HFFc6 (cell line): ENCODE measurements at regions not wholly inside any gene's neighbourhood (a gene's known extent, or its start where the extent isn't known, plus 50 kb on each side); places are given as distances from the start of the nearest gene placed in this dataset.

Experiments
- DNase-seq: peaks from one replicate; pipeline ENCODE4 v3.0.0-alpha.2; 2018
- H3K27ac Mint-ChIP-seq: 2 replicates; pipeline ENCODE4 v1.8.0; 2020; ENCODE audit warnings: mild to moderate bottlenecking, mixed read lengths
- H3K27me3 Mint-ChIP-seq: 2 replicates; pipeline ENCODE4 v1.8.0; 2021; ENCODE audit warnings: mild to moderate bottlenecking, moderate library complexity, mixed read lengths; ENCODE audit not compliant: insufficient read depth
- H3K36me3 Mint-ChIP-seq: 2 replicates; pipeline ENCODE4 v1.8.0; 2021; ENCODE audit warnings: low read depth, mixed read lengths
- H3K4me1 Mint-ChIP-seq: 2 replicates; pipeline ENCODE4 v1.8.0; 2020; ENCODE audit warnings: low read depth, mixed read lengths
- H3K4me3 Mint-ChIP-seq: 2 replicates; pipeline ENCODE4 v1.8.0; 2020; ENCODE audit warnings: mild to moderate bottlenecking, moderate library complexity, mixed read lengths
- H3K9me3 Mint-ChIP-seq: 2 replicates; pipeline ENCODE4 v1.8.0; 2020; ENCODE audit warnings: mild to moderate bottlenecking, mixed read lengths
- CTCF ChIP-seq: fragments of 200-600 bp; sonication (generic); IDR thresholded peaks from 2 replicates; pipeline ENCODE4 v1.5.0; 2021; ENCODE audit warnings: antibody characterized with exemption, mild to moderate bottlenecking

- DNase-seq, result no peak
- H3K27ac Mint-ChIP-seq, result no peak overlapping the region
- no peaks in the 10 kb centered on the region for H3K9me3 Mint-ChIP-seq
- no peak for TF ChIP-seq CTCF
- no peak overlapping the region for H3K4me3 Mint-ChIP-seq
- no peaks in the 10 kb centered on the region for H3K4me1 Mint-ChIP-seq
- H3K27me3 Mint-ChIP-seq, result peaks cover 18% of the 10 kb centered on the region
- H3K36me3 Mint-ChIP-seq, result no peaks in the 10 kb centered on the region
Measured at GRCh38 chr4:38503689-38504395, 160.2 kb upstream of the KLF3 start.

GRCh38 chr4:38504396-38504715 is 159.6 kb upstream of the KLF3 start:
- no peak for DNase-seq
- TF ChIP-seq CTCF, result no peak
- no peak overlapping the region for H3K4me3 Mint-ChIP-seq
- no peaks in the 10 kb centered on the region for H3K9me3 Mint-ChIP-seq
- H3K4me1 Mint-ChIP-seq, result no peaks in the 10 kb centered on the region
- H3K27me3 Mint-ChIP-seq, result peaks cover 15% of the 10 kb centered on the region
- no peaks in the 10 kb centered on the region for H3K36me3 Mint-ChIP-seq
- H3K27ac Mint-ChIP-seq, result no peak overlapping the region

GRCh38 chr4:38509551-38509950 is 154.4 kb upstream of the KLF3 start:
- H3K4me1 Mint-ChIP-seq, result no peaks in the 10 kb centered on the region
- no peak overlapping the region for H3K27ac Mint-ChIP-seq
- no peak overlapping the region for H3K4me3 Mint-ChIP-seq
- no peak for TF ChIP-seq CTCF
- no peaks in the 10 kb centered on the region for H3K36me3 Mint-ChIP-seq
- no peaks in the 10 kb centered on the region for H3K9me3 Mint-ChIP-seq
- DNase-seq, result no peak
- H3K27me3 Mint-ChIP-seq, result peaks cover 21% of the 10 kb centered on the region; the same call in 1 of the 2 replicates

GRCh38 chr4:38510201-38510600 is 153.8 kb upstream of the KLF3 start:
- no peak overlapping the region for H3K4me3 Mint-ChIP-seq
- TF ChIP-seq CTCF, result no peak
- no peaks in the 10 kb centered on the region for H3K4me1 Mint-ChIP-seq
- H3K27me3 Mint-ChIP-seq, result peaks cover 21% of the 10 kb centered on the region; the same call in 1 of the 2 replicates
- no peaks in the 10 kb centered on the region for H3K9me3 Mint-ChIP-seq
- no peak for DNase-seq
- H3K36me3 Mint-ChIP-seq, result no peaks in the 10 kb centered on the region
- H3K27ac Mint-ChIP-seq, result no peak overlapping the region

- no peaks in the 10 kb centered on the region for H3K9me3 Mint-ChIP-seq
- H3K4me1 Mint-ChIP-seq, result no peaks in the 10 kb centered on the region
- no peak for DNase-seq
- H3K4me3 Mint-ChIP-seq, result no peak overlapping the region
- H3K27me3 Mint-ChIP-seq, result peaks cover 13% of the 10 kb centered on the region; the same call in 1 of the 2 replicates
- TF ChIP-seq CTCF, result no peak
- no peak overlapping the region for H3K27ac Mint-ChIP-seq
- no peaks in the 10 kb centered on the region for H3K36me3 Mint-ChIP-seq
Measured at GRCh38 chr4:38511702-38512101, 152.3 kb upstream of the KLF3 start.
